GM12872 (cell line): ENCODE measurements at regions not wholly inside any gene's neighbourhood (a gene's known extent, or its start where the extent isn't known, plus 50 kb on each side); places are given as distances from the start of the nearest gene placed in this dataset.

Source experiments
- CTCF ChIP-seq: IDR thresholded peaks from 3 replicates; pipeline ENCODE4 v1.5.1; 2011; ENCODE audit warnings: low read depth, mild to moderate bottlenecking, low read length, moderate library complexity; ENCODE audit not compliant: insufficient read depth

DNA sequence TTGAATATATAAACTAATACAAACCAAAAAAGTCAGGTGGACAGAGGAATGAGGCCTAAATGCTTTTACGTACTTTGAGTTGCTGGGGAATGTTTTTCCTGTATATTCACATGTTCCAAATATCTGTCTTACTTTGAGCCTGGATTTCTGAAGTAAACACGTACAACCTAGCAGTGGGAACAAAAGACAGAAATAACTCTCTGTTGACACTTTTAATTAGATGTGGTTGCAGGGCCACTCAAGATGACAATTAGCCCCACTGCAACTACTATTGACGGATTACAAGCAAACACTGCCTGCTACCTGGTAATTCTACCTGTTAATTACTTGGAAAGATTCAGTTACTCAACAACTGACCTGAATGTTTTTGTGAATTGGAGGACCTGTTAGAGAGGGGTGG, 196.9 kb downstream of the TTLL7 start:
- TF ChIP-seq CTCF: no peak

GRCh38 chr1:83800066-83800465, 198.9 kb downstream of the TTLL7 start:
- TF ChIP-seq CTCF: no peak

DNA sequence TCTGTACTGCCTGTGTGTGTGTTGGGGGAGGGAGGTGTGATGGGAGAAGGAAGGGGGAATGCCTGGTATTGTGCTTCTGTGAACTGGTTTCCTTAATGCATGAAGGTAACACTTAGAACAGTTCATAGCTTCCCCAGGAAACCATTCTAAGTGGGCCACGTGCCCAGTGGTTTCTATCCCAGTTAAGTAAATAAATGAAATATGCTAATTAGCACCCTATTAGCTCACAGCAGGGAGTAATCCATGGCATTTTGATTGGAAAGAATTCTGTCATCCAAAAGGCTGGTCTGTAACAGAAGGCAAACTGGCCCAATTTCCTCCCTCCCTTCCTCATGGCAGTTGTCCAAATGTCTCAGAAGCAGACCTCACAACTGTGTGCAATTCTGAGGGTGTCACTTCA, 199.3 kb downstream of the TTLL7 start:
- TF ChIP-seq CTCF: no peak

GRCh38 chr1:83798965-83799364, 200.0 kb downstream of the TTLL7 start:
- no peak for TF ChIP-seq CTCF

DNA sequence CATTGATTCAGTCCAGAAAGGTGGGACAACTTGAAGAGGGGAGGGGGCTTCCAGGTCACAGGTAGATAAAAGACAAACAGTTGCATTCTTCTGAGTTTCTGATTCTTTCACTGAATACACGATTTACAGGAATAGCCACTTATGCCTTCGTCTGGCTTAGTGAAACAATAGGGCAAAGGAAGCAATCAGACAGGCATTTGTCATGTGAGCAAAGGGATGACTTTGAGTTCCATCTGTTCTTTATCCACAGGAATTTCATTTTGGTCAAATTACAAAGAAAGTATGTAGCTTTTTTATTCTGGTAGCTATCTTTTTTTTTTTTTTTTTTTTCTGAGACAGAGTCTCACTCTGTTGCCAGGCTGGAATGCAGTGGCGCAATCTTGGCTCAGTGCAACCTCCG, 202.5 kb downstream of the TTLL7 start:
- no peak for TF ChIP-seq CTCF

DNA sequence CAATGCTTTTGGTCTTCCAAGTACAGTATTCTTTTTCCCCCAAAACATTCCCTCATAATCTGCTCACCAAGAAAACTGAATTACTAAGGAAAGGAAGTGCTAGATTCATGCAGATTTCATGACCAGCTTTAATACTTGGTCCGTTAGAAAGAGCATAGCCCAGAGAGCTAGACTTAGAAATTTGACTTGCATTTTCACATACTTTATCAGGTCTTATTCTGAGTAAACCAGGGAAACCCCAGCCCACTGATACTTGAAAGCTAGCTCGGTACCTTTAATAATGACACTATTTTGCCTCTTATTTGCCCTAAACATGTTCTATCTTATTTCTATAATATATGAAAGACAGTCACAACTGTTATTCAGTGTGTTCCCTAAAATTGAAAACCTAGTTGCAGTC, 204.5 kb downstream of the TTLL7 start:
- no peak for TF ChIP-seq CTCF

GRCh38 chr1:83791821-83792437, 207.0 kb downstream of the TTLL7 start:
- no peak for TF ChIP-seq CTCF
